H1 (cell line): ENCODE measurements at regions not wholly inside any gene's neighbourhood (a gene's known extent, or its start where the extent isn't known, plus 50 kb on each side); places are given as distances from the start of the nearest gene placed in this dataset.

Experiments
- CTCF ChIP-seq, 3 experiments: IDR thresholded peaks; 1 replicate in 2 of 3; 2 replicates in 1 of 3; pipeline versions ENCODE4 v1.5.1 to v1.6.1; 2011; ENCODE audit warnings: low read length in 3 of 3, mild to moderate bottlenecking in 3 of 3, inconsistent platforms in 2 of 3, low read depth in 1 of 3, moderate library complexity in 1 of 3; ENCODE audit not compliant: insufficient read depth in 1 of 3; ENCODE audit errors: control extremely low read depth in 1 of 3
- MAX ChIP-seq: IDR thresholded peaks from 2 replicates; pipeline ENCODE4 v1.6.1; 2012; ENCODE audit warnings: inconsistent platforms
- RFX5 ChIP-seq: IDR thresholded peaks from 2 replicates; pipeline ENCODE4 v1.6.1; 2011; ENCODE audit warnings: low read depth, low read length, improper control_type of control experiment, borderline replicate concordance
- SIN3A ChIP-seq, 2 experiments: IDR thresholded peaks in 1 of 2; conservative IDR thresholded peaks in 1 of 2; 2 replicates each; pipeline ENCODE4 v1.6.1; 2011 to 2012; ENCODE audit warnings: low read length in 2 of 2, improper control_type of control experiment in 1 of 2, low read depth in 1 of 2, mild to moderate bottlenecking in 1 of 2
- SP2 ChIP-seq: IDR thresholded peaks from 2 replicates; pipeline ENCODE4 v1.6.1; 2012; ENCODE audit warnings: mild to moderate bottlenecking, low read length, inconsistent platforms
- ZNF274 ChIP-seq: IDR thresholded peaks from 2 replicates; pipeline ENCODE4 v1.7.0; 2012; ENCODE audit warnings: low read length, borderline replicate concordance; ENCODE audit errors: extremely low read depth

GRCh38 chr10:64116707-64117106 is 595.5 kb downstream of the REEP3 start:
- no peak for TF ChIP-seq CTCF (IDR thresholded peaks at IDR 0.05; ENCODE audit: control extremely low read depth in 1 of 3, insufficient read depth in 1 of 3, low read depth in 1 of 3, low read length in 3 of 3)
- no peak for TF ChIP-seq SIN3A (conservative IDR thresholded peaks at IDR 0.05 in 1 of 2, IDR thresholded peaks at IDR 0.05 in 1 of 2; ENCODE audit: low read depth in 1 of 2, low read length in 2 of 2)
- TF ChIP-seq RFX5, result no peak
- TF ChIP-seq ZNF274, result no peak
- TF ChIP-seq SP2, result no peak
- no peak for TF ChIP-seq MAX
